ENCODE measurements at regions not wholly inside any gene's neighbourhood (a gene's known extent, or its start where the extent isn't known, plus 50 kb on each side); places are given as distances from the start of the nearest gene placed in this dataset.

DNA sequence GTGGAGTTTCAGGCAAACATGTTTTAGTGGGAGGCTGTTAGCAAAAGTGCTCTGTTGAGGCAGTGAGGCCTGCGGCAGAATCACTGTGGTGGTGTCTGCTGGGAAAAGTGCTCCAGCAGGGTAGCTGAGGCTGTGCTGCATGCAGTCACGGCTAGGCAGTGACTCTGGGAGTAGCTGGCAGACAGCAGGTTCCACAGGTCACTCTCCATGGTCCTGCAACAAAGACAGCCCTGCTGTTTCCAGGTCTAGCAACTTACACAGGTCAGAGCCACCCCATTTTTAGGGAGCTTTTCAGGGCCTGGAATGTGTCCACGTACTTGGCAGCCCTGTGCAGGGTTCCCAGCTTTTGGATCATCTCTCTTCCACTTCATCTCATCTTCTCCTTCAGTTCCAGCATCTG, 184.3 kb downstream of the NAA11 start:
- TF ChIP-seq, protein P1, sequence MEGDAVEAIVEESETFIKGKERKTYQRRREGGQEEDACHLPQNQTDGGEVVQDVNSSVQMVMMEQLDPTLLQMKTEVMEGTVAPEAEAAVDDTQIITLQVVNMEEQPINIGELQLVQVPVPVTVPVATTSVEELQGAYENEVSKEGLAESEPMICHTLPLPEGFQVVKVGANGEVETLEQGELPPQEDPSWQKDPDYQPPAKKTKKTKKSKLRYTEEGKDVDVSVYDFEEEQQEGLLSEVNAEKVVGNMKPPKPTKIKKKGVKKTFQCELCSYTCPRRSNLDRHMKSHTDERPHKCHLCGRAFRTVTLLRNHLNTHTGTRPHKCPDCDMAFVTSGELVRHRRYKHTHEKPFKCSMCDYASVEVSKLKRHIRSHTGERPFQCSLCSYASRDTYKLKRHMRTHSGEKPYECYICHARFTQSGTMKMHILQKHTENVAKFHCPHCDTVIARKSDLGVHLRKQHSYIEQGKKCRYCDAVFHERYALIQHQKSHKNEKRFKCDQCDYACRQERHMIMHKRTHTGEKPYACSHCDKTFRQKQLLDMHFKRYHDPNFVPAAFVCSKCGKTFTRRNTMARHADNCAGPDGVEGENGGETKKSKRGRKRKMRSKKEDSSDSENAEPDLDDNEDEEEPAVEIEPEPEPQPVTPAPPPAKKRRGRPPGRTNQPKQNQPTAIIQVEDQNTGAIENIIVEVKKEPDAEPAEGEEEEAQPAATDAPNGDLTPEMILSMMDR (IDR thresholded peaks at IDR 0.05) = no peak
- TF ChIP-seq POLR2A (IDR thresholded peaks at IDR 0.05) = no peak
